Stimulated activated naive CD8-positive, alpha-beta T cell treated with anti-CD3 and anti-CD28 coated beads, Interleukin-15, amount 100 ng/mL, for 72 hours (primary cell): ENCODE measurements at regions not wholly inside any gene's neighbourhood (a gene's known extent, or its start where the extent isn't known, plus 50 kb on each side); places are given as distances from the start of the nearest gene placed in this dataset.
"Not testable (repeated sequence)": the region's sequence is repeated elsewhere in the genome, so short reads cannot be mapped to it uniquely, and the experiment has no call there.

Source experiments
- ATAC-seq: fragments of 150-1000 bp; cut with Tn5 transposase; 2 replicates; pipeline ENCODE4 v1.10.0; 2021; ENCODE audit warnings: mild to moderate bottlenecking, moderate library complexity
- DNase-seq, 2 donors: peaks; one replicate each; pipeline ENCODE4 v3.0.0; 2021 to 2022
- H3K27ac Mint-ChIP-seq, 2 donors: one replicate each; pipeline ENCODE4 v1.8.0; 2022; ENCODE audit warnings: mild to moderate bottlenecking in 2 of 2, mixed read lengths in 2 of 2, moderate library complexity in 2 of 2
- H3K27me3 Mint-ChIP-seq: one replicate; pipeline ENCODE4 v1.8.0; 2022; ENCODE audit warnings: mixed read lengths
- H3K4me1 Mint-ChIP-seq: one replicate; pipeline ENCODE4 v1.8.0; 2022; ENCODE audit warnings: mild to moderate bottlenecking, mixed read lengths
- H3K4me3 Mint-ChIP-seq, 2 donors: one replicate each; pipeline ENCODE4 v1.8.0; 2022; ENCODE audit warnings: mild to moderate bottlenecking in 2 of 2, mixed read lengths in 2 of 2, moderate library complexity in 1 of 2
- H3K9me3 Mint-ChIP-seq, 2 donors: one replicate each; pipeline ENCODE4 v1.8.0; 2022; ENCODE audit warnings: mixed read lengths in 2 of 2

DNA sequence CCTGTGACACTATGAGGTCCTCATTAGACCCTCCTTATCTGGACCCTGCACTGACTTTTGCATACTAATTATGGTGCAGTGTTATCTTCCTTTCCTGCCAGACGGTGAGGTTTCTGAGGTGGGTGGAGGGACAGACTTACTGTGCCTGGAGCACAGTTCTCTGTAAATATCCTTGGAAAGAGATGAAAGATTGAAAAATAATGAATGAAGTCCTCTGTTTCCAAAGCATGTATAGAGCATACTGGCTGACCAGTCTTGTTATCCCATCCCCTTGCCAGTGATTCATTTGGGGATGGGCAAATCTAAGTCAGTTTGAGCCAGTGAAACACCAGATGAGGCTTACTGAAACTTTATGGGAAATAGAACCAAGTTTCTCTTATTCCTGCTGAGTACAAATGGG lies 152.6 kb upstream of the HDDC2 start:
- ATAC-seq (no peak), DNase-seq (no peak)
- Mint-ChIP-seq H3K9me3 (peaks cover 15 to 43% of the 10 kb centered on the region in 2 donors), H3K27me3 (peaks cover 9% of the 10 kb centered on the region), H3K27ac (no peak overlapping the region), H3K4me1 (no peaks in the 10 kb centered on the region), H3K4me3 (no peak overlapping the region)

DNA sequence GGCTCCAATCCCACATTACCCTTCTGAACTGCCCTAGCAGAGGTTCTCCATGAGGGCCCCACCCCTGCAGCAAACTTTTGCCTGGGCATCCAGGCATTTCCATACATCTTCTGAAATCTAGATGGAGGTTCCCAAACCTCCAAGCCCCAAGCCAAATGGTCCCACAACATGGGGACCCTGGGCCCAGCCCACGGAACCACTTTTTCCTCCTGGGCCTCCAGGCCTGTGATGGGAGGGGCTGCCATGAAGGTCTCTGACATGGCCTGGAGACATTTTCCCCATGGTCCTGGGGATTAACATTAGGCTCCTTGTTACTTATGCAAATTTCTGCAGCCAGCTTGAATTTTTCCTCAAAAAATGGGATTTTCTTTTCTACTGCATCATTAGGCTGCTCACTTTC lies 156.7 kb upstream of the HDDC2 start:
- not testable (repeated sequence) for H3K27me3 Mint-ChIP-seq, H3K4me1 Mint-ChIP-seq, H3K27ac Mint-ChIP-seq, ATAC-seq, H3K4me3 Mint-ChIP-seq, DNase-seq
- peaks cover 12 to 36% of the 10 kb centered on the region in 2 donors for H3K9me3 Mint-ChIP-seq

DNA sequence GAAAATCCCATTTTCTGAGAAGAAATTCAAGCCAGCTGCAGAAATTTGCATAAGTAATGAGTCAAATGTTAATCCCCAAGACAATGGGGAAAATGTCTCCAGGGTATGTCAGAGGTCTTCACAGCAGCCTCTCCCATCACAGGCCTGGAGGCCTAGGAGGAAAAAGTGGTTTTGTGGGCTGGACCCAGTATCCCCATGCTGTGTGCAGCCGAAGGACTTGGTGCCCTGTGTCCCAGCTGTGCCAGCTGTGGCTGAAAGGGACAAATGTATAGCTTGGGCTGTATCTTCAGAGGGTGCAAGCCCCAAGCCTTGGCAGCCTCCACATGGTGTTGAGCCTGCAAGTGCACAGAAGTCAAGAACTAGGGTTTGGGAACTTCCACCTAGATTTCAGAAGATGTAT lies 163.6 kb upstream of the HDDC2 start:
- not testable (repeated sequence) for H3K27ac Mint-ChIP-seq, H3K4me1 Mint-ChIP-seq, ATAC-seq, DNase-seq, H3K4me3 Mint-ChIP-seq
- H3K27me3 Mint-ChIP-seq, result peaks cover 32% of the 10 kb centered on the region
- peaks cover 15 to 24% of the 10 kb centered on the region in 2 donors for H3K9me3 Mint-ChIP-seq

DNA sequence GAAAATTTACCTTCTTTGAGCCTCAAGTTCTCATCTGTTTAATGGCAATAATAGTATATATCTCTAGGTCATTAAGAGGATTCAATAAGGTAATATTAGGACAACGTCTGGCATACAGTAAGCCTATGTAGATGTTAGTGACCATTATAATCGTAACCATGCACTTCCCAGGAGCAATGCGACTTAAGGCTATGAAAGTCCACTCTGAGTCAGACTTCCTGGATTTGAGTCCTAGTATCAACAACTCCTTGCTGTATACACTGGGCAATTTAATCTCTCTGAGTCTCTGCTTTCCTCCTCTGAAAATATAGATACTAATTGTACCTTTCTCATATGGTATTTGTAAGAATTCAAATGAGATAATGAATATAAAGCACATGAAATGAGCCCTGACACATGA lies 168.1 kb upstream of the HDDC2 start:
- DNase-seq (no peak), ATAC-seq (no peak)
- Mint-ChIP-seq H3K27ac (no peak overlapping the region), H3K4me3 (no peak overlapping the region), H3K27me3 (peaks cover 54% of the 10 kb centered on the region), H3K9me3 (peaks cover 9 to 18% of the 10 kb centered on the region in 2 donors), H3K4me1 (no peaks in the 10 kb centered on the region)

DNA sequence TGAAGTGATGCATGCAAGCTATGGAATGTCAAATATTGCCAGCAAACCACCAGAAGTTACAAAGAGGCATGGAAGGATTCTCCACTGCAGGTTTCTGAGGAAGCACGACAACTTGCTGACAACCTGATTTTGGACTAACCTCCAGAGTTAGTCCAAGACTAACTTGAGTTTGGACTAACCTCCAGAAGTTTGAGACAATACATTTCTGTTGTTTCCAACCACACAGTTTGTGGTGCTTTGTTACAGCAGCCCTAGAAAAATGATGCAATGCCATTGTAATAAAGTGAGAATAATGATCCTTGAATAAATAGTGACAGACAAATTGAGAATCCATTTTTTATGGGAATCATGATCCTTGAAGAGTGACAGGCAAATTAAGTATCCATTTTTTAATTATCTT lies 169.9 kb upstream of the HDDC2 start:
- H3K27me3 Mint-ChIP-seq, result peaks cover 46% of the 10 kb centered on the region
- no peak overlapping the region for H3K4me3 Mint-ChIP-seq
- no peaks in the 10 kb centered on the region for H3K4me1 Mint-ChIP-seq
- peak overlapping the region in 1 of 2 donors; percentile 21 for H3K27ac Mint-ChIP-seq
- H3K9me3 Mint-ChIP-seq, result peaks cover 2 to 3% of the 10 kb centered on the region in 2 donors
- no peak for DNase-seq
- no peak for ATAC-seq

DNA sequence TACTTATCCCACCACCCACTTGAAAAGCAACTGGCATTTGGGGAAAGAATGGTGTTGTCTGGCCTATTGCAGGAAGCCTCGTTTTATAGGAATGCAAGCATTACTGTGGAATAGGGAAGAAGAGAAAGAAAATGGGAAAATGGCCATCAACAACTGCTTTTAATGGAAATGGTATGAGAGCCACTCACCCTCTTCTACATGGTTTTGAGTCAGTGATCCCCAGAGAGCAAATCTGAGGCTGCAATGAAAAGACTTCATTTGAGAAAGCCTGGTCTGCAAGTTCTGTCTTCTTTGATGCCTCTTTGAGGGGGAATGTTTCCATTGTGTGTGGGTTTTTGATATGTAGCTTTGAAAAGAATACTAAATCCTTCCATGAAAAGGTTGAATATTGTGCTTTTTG lies 172.3 kb upstream of the HDDC2 start:
- Mint-ChIP-seq H3K4me1 (no peaks in the 10 kb centered on the region), H3K27me3 (peaks cover 29% of the 10 kb centered on the region), H3K27ac (no peak overlapping the region), H3K4me3 (no peak overlapping the region), H3K9me3 (no peaks in the 10 kb centered on the region)
- no peak for DNase-seq
- ATAC-seq, result no peak

DNA sequence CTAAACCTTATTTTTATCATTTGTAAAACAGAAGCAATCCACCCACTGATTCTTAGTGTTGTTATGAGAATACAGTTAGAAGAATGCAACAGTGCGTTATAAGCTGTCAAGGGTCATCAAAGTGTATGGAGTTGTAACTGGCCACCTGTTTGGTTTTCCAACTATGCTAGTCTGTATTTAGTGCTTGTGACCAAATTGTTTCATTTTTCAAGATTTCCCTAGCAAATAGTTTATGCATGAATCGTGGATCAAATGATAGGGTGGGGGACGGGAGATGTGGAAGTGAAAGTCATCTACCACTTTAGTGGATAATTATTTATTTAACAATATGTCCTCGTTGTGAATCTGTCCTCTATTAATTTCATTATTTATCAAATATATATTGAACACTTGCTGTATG lies 175.4 kb upstream of the HDDC2 start:
- no peak overlapping the region for H3K27ac Mint-ChIP-seq
- ATAC-seq (no peak), DNase-seq (no peak)
- H3K27me3 Mint-ChIP-seq, result peaks cover 8% of the 10 kb centered on the region
- no peaks in the 10 kb centered on the region for H3K9me3 Mint-ChIP-seq
- H3K4me3 Mint-ChIP-seq, result no peak overlapping the region
- H3K4me1 Mint-ChIP-seq, result no peaks in the 10 kb centered on the region

DNA sequence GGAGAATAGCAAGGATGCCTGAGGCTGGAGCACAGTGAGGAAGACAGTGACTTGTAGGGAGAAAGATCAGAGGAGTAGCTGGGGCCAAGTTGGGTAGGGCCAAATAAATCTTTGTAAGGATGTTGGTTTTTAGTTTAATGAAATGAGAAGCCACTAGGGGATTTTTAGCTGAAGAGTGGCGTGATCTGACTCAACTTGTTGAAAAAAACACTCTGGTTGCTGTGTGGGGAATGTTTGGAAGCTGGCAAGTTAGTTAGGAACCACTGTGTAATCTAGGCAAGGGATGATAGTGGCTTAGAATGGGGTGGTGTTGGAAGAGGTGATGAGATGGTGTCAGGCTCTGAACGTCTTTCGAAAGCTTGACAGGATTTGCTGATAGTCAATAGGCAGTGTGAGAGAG lies 176.1 kb upstream of the HDDC2 start:
- Mint-ChIP-seq H3K27me3 (peaks cover 8% of the 10 kb centered on the region), H3K27ac (no peak overlapping the region), H3K9me3 (no peaks in the 10 kb centered on the region), H3K4me1 (no peaks in the 10 kb centered on the region), H3K4me3 (no peak overlapping the region)
- no peak for ATAC-seq
- DNase-seq, result no peak

DNA sequence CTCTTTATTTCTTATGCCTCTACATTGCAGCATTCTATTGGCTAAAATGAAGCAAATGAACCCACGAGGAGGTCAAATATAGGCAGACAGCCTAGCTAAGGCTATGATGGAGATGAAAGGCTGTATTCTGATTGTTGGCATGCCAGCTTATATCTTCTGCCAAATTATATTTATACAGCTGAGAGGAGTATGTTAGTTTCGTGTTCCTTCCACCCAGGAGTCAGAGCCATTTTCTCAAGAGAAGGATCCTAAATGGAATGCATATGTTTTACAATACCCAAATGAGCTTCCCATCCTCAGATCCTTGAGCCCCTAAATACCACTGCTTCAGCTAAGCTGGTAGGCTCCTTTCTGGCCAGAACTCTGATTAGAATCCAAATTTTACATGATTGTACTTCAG lies 178.4 kb upstream of the HDDC2 start:
- no peak overlapping the region for H3K4me3 Mint-ChIP-seq
- ATAC-seq (no peak), DNase-seq (no peak)
- H3K27me3 Mint-ChIP-seq, result peaks cover 10% of the 10 kb centered on the region
- no peak overlapping the region for H3K27ac Mint-ChIP-seq
- no peaks in the 10 kb centered on the region for H3K4me1 Mint-ChIP-seq
- H3K9me3 Mint-ChIP-seq, result no peaks in the 10 kb centered on the region

DNA sequence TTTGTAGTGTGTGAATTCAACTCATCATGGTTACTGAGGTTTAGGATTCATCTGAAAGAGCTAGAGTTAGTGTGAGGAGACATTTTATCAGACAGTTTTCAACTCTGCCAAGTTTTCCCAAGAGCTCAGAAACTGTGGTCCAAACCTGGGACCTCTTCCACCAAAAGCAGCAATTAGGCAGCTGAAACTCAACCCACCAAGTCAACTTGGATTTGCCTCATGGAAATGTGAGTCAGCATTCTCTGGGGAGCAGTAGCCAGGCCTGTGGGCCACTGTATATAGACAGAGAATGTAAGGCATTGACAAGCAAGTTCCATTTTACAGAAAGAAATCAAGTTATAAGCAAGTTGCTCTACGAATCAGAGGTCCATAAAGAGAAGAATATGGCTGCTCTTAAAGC lies 178.8 kb upstream of the HDDC2 start:
- H3K4me3 Mint-ChIP-seq, result no peak overlapping the region
- H3K9me3 Mint-ChIP-seq, result no peaks in the 10 kb centered on the region
- no peaks in the 10 kb centered on the region for H3K4me1 Mint-ChIP-seq
- no peak overlapping the region for H3K27ac Mint-ChIP-seq
- ATAC-seq (no peak), DNase-seq (no peak)
- peaks cover 13% of the 10 kb centered on the region for H3K27me3 Mint-ChIP-seq

DNA sequence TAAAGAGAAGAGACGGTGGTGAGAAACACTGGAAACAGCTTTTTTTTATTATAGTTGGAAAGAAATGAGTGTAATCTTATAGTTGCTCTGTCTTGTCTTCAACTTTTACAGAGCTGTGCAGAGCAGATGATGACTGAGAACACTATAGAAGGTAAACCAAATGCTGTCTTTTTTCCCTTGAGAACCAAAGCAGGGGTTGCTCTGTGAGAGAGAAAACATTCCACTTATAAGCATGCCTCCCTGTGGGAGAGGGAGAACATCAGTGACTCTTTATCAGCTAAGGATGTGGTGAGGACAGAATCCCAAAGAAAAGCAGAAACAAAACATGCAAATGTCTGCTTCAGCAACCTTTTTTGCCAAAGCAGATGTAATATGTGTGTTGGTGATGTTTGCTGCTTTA lies 179.3 kb upstream of the HDDC2 start:
- DNase-seq (no peak), ATAC-seq (no peak)
- Mint-ChIP-seq H3K4me1 (no peaks in the 10 kb centered on the region), H3K9me3 (no peaks in the 10 kb centered on the region), H3K4me3 (no peak overlapping the region), H3K27ac (no peak overlapping the region), H3K27me3 (peaks cover 13% of the 10 kb centered on the region)

DNA sequence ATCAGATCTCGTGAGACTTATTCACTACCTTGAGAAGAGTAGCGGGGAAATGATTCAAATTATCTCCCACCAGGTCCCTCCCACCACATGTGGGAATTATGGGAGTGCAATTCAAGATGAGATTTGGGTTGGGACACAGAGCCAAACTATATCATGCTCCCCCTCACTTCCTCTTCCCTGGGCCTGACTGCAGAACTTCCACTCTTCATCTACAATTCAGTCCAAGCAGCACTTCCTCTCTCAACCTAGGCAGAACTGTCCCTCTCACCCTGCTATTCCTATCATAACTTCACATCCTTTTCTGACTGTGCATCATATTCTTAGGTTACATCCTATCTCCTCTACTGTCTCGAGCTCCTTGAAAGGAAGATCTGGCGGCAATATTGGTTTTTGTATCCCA lies 184.0 kb upstream of the HDDC2 start:
- H3K27ac Mint-ChIP-seq, result no peak overlapping the region
- no peak for DNase-seq
- H3K4me1 Mint-ChIP-seq, result no peaks in the 10 kb centered on the region
- H3K27me3 Mint-ChIP-seq, result peaks cover 20% of the 10 kb centered on the region
- H3K9me3 Mint-ChIP-seq, result no peaks in the 10 kb centered on the region
- ATAC-seq, result no peak
- no peak overlapping the region for H3K4me3 Mint-ChIP-seq

DNA sequence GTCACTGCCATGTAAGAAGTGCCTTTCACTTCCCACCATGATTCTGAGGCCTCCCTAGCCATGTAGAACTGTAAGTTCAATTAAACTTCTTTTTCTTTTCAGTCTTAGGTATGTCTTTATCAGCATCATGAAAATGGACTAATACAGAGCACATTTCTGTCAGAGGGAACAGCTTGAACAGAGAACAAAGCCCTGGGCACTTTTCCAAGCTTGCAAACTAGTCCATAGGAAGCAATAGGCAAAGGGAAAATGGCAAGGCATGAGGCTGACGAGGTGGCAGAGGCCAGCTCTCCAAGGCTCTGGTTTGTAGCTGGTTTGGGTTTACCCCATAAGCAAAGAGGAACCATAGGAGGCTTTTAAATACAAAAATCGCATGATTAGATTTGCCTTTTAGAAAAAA lies 185.1 kb upstream of the HDDC2 start:
- Mint-ChIP-seq H3K27ac (no peak overlapping the region), H3K4me1 (no peaks in the 10 kb centered on the region), H3K4me3 (no peak overlapping the region), H3K9me3 (no peaks in the 10 kb centered on the region), H3K27me3 (peaks cover 23% of the 10 kb centered on the region)
- DNase-seq (no peak), ATAC-seq (no peak)

DNA sequence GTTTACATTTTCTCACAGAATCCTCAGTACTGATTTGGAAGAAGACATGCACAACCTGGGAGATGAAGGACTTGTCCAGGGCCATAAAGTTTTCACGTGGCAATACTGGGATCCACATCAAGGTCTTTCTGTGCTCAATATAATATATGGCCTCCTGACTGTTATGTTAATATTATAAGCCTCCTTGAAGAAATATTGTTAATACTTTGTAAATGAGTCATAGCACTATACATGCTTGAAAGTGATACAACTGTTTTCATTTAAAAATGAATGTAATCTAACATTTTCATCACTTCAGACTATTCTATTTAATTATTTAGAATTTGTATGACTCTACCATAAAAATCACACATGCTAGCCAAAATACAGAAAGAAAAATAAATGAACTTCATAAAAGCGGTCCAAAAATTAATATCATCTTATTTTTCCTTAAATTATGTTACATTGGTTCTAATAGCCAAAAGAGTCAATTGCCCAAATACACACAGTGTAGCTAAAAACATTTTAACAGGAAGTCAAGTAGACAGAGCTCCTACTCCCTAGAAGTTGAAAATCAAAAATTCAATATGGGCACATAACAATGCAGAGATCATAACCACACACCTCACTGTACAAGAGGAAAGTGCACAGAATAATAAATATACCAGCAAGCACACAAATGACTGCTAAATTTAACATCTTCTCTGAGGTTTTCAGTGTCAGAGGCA lies 188.0 kb upstream of the HDDC2 start:
- Mint-ChIP-seq H3K27ac (no peak overlapping the region), H3K27me3 (peaks cover 16% of the 10 kb centered on the region), H3K4me3 (no peak overlapping the region), H3K9me3 (no peaks in the 10 kb centered on the region), H3K4me1 (no peaks in the 10 kb centered on the region)
- DNase-seq (no peak), ATAC-seq (no peak)

DNA sequence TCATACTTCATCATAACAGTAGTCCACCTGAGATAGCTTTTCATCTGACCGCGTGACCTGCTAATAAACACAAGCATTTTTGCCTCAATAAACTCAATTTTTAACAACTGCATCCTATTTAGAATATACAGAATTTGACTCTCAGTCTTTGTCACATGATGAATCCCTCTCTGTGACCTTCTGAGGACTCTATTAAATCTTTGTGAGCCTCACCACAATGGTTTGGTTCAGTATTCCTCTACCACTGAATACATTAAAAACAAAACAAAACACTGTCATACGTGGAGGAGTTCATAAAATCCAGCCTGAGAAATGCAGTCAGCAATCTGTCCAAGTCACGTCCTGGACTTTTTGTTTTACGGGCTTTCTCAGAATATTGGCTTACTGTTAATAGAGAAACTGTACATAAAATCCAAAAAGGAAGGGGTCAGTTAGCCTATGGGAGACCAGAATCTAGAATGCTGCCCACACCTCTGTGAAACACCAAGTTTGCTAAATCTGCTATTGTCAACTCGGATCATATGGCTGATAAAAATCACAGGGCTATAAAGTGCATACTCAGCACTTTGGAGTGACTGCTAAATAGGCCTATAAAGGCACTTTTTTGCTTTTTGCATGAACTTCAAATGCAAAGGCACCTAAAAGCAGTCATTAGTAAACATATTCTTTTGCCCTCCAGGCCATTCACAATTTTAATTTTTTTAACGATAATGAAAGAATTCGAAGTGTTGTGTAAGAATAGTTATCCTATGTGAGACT lies 190.3 kb upstream of the HDDC2 start:
- no peaks in the 10 kb centered on the region for H3K9me3 Mint-ChIP-seq
- no peak overlapping the region for H3K27ac Mint-ChIP-seq
- no peak overlapping the region for H3K4me3 Mint-ChIP-seq
- no peak for ATAC-seq
- no peaks in the 10 kb centered on the region for H3K4me1 Mint-ChIP-seq
- peaks cover 10% of the 10 kb centered on the region for H3K27me3 Mint-ChIP-seq
- no peak for DNase-seq

DNA sequence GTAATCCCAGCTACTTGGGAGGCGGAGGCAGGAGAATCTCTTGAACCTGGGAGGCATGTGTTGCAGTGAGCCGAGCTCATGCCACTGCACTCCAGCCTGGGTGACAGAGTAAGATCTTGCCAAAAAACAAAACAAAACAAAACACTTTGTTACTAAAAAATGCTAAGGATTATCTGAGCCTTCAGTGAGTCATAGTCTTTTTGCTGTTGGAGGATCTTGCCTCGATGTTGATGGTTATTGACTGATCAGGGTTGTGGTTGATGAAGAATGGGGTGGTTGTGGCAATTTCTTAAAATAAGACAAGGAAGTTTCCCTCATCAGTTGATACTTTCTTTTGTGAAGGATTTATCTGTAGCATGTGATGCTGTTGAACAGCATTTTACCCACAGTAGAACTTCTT lies 196.8 kb upstream of the HDDC2 start:
- no peak for DNase-seq
- H3K4me1 Mint-ChIP-seq, result no peaks in the 10 kb centered on the region
- no peak overlapping the region for H3K4me3 Mint-ChIP-seq
- no peaks in the 10 kb centered on the region for H3K9me3 Mint-ChIP-seq
- no peak for ATAC-seq
- H3K27me3 Mint-ChIP-seq, result no peaks in the 10 kb centered on the region
- H3K27ac Mint-ChIP-seq, result no peak overlapping the region

DNA sequence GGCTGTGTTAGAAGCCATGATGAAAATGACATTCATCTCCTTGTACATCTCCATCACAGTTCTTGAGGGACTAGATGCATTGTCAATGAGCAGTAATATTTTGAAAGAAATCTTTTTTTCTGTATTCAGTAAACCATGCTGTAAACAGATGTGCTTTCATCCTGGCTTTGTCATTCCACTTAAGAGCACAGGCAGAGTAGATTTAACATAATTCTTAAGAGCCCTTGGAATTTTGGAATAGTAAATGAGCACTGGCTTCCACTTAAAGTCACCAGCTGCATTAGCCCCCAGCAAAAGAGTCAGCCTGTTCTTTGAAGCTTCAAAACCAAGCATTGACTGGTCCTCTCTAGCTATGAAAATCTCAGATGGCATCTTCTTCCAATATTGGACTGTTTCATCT lies 197.8 kb upstream of the HDDC2 start:
- Mint-ChIP-seq H3K4me1 (no peaks in the 10 kb centered on the region), H3K27ac (no peak overlapping the region), H3K9me3 (no peaks in the 10 kb centered on the region), H3K27me3 (no peaks in the 10 kb centered on the region), H3K4me3 (no peak overlapping the region)
- ATAC-seq (no peak), DNase-seq (no peak)
